Stimulated activated CD4-positive, alpha-beta T cell treated with anti-CD3 and anti-CD28 coated beads, Interleukin-15, amount 100 ng/mL, for 24 hours (primary cell): ENCODE measurements at regions not wholly inside any gene's neighbourhood (a gene's known extent, or its start where the extent isn't known, plus 50 kb on each side); places are given as distances from the start of the nearest gene placed in this dataset.

Experiments used
- DNase-seq: peaks from one replicate; pipeline ENCODE4 v3.0.0-alpha.2; 2020

GRCh38 chr2:183214680-183215079 lies 90.4 kb downstream of the NUP35 start:
- DNase-seq, result no peak

GRCh38 chr2:183215917-183216316 lies 91.7 kb downstream of the NUP35 start:
- DNase-seq, result no peak

DNA sequence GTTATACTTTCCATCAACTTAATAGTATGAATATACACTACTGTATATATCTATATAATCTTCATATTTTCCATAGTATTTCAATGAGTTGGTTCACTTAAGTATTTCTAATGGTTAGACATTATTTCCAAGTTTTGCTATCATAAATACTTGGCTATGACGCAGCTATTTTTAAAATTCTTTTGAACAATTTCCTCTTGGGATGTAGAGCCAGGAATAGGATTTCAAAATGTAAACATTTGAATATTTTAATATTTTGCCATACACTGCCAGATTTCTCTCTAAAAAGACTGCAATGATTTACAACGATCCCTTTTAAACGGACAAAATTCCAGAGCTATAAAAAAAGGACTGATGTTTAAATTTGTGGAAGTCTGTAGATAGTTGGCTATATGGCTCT lies 95.6 kb downstream of the NUP35 start:
- DNase-seq, result no peak

- DNase-seq, result no peak
These were observed 98.5 kb downstream of the NUP35 start for GRCh38 chr2:183222751-183223150.

- DNase-seq, result no peak
These were observed 100.7 kb downstream of the NUP35 start for GRCh38 chr2:183224948-183225347.

DNA sequence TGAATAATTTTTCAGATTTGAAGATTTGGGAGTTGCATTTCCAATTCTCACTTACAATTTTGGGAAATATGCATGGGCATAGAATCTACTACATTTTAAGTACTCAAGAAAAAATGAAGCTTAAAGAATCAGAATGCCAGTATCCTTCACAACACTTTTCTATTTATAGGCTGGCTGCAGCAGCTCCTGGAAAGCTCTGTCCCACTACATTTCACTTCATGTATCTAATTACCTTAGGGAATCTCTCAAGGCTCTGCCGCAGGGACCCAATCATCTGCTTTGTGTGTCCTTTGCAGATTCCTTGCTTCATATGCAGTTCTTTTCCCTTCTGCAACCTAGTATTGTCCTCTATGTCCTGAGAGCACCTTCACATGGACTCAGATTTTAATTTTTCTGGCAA lies 102.9 kb downstream of the NUP35 start:
- no peak for DNase-seq

- peak; percentile 17 for DNase-seq
These were observed 105.1 kb downstream of the NUP35 start for GRCh38 chr2:183229386-183229785.

DNA sequence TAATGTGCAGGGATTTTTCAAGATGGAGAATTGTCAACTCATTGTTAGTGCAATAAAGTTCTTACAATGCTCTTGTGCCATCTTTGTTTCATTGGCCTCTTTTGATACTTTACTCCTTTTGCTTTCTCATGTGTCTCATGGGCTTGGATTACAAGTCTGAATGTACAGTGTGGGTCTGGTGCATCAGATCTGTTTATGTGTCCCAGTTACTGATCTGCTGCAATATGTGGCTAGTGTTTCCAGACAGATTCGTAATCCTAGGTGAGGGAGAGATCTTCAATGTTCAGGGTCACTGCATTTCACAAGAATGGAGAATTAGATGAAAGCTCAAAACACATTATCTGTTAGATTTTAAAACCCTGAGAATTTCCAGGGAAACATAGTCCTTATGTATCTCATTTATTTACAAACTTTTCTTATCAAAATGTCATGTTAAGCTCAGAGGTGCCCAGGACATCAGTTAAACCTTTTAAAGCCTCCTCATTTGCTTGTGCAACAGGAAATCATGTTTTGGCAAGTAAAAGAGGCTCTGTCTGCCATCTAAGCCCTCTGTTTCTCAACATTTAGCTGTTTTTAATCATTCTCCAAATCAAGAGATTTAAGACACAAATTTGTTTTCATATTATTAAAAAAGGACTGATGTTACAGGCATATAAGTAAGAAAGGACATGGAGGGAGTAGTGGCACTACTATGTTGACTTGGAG lies 108.1 kb downstream of the NUP35 start:
- no peak for DNase-seq

DNA sequence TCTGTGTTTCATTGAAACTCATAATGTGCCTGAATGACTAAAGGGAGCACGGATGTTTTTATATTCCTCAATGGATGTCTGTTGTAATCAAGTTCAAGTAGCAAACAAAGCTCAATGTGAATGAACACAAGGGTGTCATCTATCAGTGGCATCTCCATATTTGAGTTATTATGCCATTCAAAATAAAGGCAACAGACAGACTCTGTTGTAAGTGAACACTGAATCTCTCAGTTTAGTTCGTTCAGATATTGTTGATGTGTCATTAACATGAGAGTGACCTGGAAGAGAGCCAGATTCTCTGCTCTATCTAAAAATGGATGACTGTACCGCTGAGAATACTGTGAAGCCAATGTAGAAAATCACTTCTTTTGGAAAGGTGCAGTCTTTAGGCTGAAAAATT lies 118.7 kb downstream of the NUP35 start:
- DNase-seq, result no peak

- DNase-seq, result no peak
These were observed 119.5 kb downstream of the NUP35 start for GRCh38 chr2:183243758-183244157.

- DNase-seq, result no peak
These were observed 120.1 kb downstream of the NUP35 start for GRCh38 chr2:183244300-183244844.

DNA sequence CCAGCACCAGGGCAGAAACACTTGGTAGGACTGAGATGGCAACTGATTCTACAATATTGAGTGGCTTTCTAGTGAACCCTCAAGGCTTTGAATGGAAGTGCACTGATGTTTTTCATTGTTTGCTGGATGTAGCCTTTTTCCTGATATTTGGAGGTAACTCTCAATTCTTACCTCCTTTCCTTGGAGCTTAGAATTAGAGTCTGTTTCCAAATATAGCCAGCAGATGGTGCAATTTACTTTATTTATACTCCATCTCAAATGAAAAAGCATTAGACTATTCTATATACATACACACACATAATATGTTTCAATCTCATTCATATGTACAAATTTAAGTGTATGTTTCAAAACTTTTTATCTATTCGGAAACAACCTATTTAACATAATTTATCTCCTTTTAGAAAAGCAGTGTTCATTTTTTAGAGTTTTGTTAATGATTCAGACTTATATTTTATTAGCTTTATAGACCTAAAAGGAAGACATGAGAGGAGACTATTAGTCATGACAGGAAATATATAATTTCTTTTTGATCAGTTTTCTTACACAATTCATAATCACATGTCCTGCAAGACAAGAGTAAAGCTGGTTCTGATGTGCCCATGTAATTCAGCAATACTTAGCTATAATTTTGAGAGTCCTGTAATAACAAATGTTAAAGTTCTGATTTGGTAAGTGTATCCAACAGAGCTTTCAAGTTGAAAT lies 124.8 kb downstream of the NUP35 start:
- no peak for DNase-seq

DNA sequence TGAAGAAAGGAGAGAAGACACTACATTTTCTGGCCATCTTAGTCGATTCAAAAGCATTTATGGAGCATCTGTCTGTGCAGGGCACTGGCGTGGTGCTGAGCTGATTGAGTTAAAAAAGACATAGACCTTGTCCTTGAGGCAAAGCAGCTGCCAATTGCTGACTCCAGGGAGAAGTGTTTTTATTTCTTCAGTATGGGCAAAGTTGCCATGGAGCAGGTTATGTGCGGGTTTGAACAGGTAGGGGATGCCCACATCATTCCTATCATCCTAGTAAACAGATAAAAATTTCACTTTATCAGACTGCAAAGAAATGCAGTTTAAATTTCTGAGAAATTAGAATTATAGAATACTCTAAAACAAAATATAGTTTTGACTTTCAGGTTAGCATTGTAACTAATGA lies 125.8 kb downstream of the NUP35 start:
- DNase-seq, result no peak

DNA sequence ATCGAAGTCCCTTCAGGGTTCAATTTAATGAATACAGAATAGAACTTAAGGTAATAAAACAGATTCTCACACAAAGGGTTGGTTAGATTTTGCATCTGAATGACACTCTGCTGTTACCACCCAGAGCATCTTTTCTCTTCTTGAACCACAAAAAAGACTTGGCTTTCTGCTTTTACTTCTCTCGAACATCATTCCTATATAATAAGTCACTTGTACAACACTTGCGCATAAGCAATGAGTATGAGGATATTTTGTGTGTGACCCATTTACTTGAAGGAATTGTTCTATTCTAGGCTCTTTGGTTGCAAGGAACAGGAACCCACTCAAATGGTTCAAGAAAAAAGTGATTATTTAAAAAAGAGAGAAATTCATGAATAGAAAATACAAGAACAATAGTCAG lies 126.2 kb downstream of the NUP35 start:
- no peak for DNase-seq

GRCh38 chr2:183253441-183254130 lies 129.3 kb downstream of the NUP35 start:
- no peak for DNase-seq

DNA sequence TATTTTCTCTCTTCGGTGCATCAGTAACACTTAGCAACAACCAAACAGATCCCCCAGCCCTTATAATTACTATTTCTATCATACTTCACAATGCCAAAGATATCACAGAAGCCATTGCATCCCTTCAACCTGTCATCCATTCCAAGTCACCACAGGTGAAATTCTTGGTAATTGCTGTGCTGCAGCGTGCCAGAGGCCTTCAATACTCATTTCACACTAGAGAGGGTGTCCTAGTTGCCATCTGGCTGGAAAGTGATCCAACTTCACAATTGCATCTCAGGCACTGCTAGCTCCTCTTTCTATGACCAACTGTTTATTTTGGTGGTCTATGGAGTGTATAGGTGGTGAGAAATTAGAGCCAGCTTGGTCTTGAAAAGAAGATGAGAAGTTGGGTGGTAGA lies 131.2 kb downstream of the NUP35 start:
- no peak for DNase-seq

DNA sequence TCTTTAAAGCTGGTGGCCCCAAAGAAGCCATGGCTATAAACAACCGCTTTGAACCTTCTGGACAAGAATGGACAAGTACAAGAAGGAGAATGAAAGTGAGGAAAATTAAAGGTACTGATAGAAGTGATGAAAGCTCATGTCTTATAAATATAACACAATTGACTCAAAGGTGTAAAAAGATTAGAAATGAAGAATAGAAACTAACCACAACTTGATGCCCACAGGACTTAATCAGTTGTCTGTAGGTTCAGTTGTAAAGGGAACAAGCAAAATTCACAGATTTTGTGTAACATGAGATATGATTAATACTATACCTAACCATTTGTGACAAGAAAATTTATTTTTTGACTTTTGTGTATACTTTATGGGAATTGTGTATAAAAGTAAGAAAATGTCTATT lies 135.7 kb downstream of the NUP35 start:
- no peak for DNase-seq

DNA sequence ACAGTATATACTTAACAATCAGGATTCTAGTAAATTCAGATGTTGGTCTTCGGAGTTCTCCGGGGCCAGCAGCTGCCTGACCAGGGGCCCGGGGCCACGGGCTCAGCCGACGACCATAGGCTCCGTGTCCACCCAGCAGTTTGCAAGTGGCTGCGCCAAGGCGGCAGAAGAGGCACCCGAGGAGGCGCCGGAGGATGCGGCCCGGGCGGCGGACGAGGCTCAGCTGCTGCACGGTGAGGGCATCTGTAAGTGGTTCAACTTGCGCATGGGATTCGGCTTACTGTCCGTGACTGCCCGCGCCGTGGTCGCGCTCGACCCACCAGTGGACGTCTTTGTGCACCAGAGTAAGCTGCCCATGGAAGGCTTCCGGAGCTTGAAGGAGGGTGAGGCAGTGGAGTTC lies 136.3 kb downstream of the NUP35 start:
- no peak for DNase-seq

DNA sequence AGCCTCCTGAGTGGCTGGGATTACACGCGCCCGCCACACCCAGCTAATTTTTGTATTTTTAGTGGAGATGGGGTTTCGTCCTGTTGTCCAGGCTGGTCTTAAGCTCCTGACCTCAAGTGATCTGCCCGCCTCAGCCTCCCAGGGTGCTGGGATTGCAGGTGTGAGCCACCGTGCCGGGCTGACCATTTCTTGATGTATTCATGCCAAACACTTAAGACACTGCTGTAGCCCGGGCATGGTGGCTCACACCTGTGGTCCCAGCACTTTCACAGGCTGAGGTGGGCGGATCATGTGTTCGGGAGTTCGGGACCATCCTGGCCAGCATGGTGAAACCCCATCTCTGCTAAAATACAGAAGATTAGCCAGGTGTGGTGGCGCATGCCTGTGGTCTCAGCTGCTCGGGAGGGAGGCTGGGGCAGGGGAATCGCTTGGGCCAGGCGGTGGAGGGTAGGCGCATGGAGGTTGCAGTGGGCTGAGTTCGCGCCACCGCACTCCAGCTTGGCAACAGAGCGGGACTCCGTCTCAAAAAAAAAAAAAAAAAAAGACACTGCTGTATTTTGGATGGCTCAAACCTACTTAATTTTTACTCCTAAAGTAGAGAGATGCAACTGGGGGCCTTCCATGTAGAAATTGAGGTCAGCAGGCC lies 140.8 kb downstream of the NUP35 start:
- DNase-seq, result no peak

DNA sequence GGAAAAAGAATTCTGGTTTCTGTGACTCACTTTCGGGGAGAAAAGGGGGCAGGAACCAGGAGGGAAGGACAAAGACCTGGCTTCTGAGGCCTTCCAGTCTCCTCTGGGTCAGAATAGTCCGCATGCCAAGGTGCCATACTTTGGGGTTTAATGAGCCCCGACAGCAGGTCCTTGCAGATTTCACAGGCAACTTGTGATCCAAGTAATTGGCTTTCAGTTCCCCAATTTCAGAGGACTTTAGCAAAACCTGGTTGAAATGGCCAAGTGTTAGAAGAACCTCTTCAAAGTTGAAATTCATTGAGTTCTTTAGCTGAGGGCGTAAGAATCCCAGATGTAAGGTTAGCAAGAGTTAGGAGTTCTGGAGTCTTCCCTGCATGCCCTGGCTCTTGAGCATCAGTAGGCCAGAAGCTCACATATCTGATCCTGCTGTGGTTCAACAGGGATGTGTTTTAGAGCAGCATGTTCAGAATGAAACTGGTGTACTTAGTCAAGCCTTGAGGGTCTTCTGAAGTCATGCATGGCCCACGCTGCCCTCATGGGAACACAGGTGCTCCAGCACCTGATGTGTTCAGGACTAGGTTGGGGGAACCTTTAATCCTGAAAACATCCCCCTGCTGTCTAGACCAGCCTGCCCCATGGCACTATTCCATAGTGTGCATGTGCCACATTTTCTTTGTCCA lies 143.0 kb downstream of the NUP35 start:
- DNase-seq, result no peak

GRCh38 chr2:183269956-183270355 lies 145.7 kb downstream of the NUP35 start:
- no peak for DNase-seq

GRCh38 chr2:183283209-183283608 lies 159.0 kb downstream of the NUP35 start:
- no peak for DNase-seq

GRCh38 chr2:183284606-183285005 lies 160.4 kb downstream of the NUP35 start:
- no peak for DNase-seq
